Fibroblast of mammary gland (primary cell): ENCODE measurements at regions not wholly inside any gene's neighbourhood (a gene's known extent, or its start where the extent isn't known, plus 50 kb on each side); places are given as distances from the start of the nearest gene placed in this dataset.

Experiments
- DNase-seq: peaks from one replicate; pipeline ENCODE4 v3.0.0-alpha.2; 2010; ENCODE audit warnings: low read depth
- H3K4me3 ChIP-seq: 2 replicates; pipeline ENCODE4 v1.5.1; 2011; ENCODE audit warnings: low read depth, mild to moderate bottlenecking, low read length, moderate library complexity; ENCODE audit not compliant: control insufficient read depth
- CTCF ChIP-seq: conservative IDR thresholded peaks from 2 replicates; pipeline ENCODE4 v1.5.1; 2011; ENCODE audit warnings: low read depth, low read length, inconsistent platforms; ENCODE audit not compliant: control insufficient read depth, insufficient read depth

GRCh38 chr5:106759152-106759551 is 911.6 kb downstream of the EFNA5 start:
- H3K4me3 ChIP-seq: no peak overlapping the region
- no peak for TF ChIP-seq CTCF
- no peak for DNase-seq

- H3K4me3 ChIP-seq: no peak overlapping the region
- no peak for DNase-seq
- TF ChIP-seq CTCF: no peak
Observed at GRCh38 chr5:106757672-106758071, 913.1 kb downstream of the EFNA5 start.

- H3K4me3 ChIP-seq: no peak overlapping the region
- TF ChIP-seq CTCF: no peak
- no peak for DNase-seq
Observed at GRCh38 chr5:106755789-106756188, 914.9 kb downstream of the EFNA5 start.

- no peak overlapping the region for H3K4me3 ChIP-seq
- TF ChIP-seq CTCF: no peak
- no peak for DNase-seq
Observed at GRCh38 chr5:106755066-106755465, 915.7 kb downstream of the EFNA5 start.

GRCh38 chr5:106749826-106750225 is 920.9 kb downstream of the EFNA5 start:
- DNase-seq: no peak
- H3K4me3 ChIP-seq: no peak overlapping the region
- no peak for TF ChIP-seq CTCF

GRCh38 chr5:106739127-106739526 is 931.6 kb downstream of the EFNA5 start:
- TF ChIP-seq CTCF: no peak
- no peak for DNase-seq
- no peak overlapping the region for H3K4me3 ChIP-seq

GRCh38 chr5:106737111-106737510 is 933.6 kb downstream of the EFNA5 start:
- no peak overlapping the region for H3K4me3 ChIP-seq
- no peak for DNase-seq
- no peak for TF ChIP-seq CTCF
